Activated effector memory CD4-positive, alpha-beta T cell treated with Interleukin-2 at 50 U/mL for 16 hours (primary cell): ENCODE measurements at regions not wholly inside any gene's neighbourhood (a gene's known extent, or its start where the extent isn't known, plus 50 kb on each side); places are given as distances from the start of the nearest gene placed in this dataset.
"Not testable (repeated sequence)": the region's sequence is repeated elsewhere in the genome, so short reads cannot be mapped to it uniquely, and the experiment has no call there.

Experiments used
- DNase-seq: peaks from one replicate; pipeline ENCODE4 v3.0.0-alpha.2; 2020

GRCh38 chr14:88985654-88986053, 161.2 kb downstream of the TTC8 start:
- DNase-seq, result no peak

GRCh38 chr14:88986146-88986841, 161.8 kb downstream of the TTC8 start:
- no peak for DNase-seq

- not testable (repeated sequence) for DNase-seq
Measured at GRCh38 chr14:88986908-88987307, 162.5 kb downstream of the TTC8 start.

GRCh38 chr14:88987516-88987915, 163.1 kb downstream of the TTC8 start:
- DNase-seq, result no peak

- no peak for DNase-seq
Measured at GRCh38 chr14:88989911-88990310, 165.5 kb downstream of the TTC8 start.

GRCh38 chr14:88990856-88991255, 166.4 kb downstream of the TTC8 start:
- no peak for DNase-seq

GRCh38 chr14:88992011-88992410, 167.6 kb downstream of the TTC8 start:
- DNase-seq, result no peak

- DNase-seq, result no peak
Measured at GRCh38 chr14:88993946-88994345, 169.5 kb downstream of the TTC8 start.

- DNase-seq, result no peak
Measured at GRCh38 chr14:88995437-88996198, 171.2 kb downstream of the TTC8 start.

- DNase-seq, result no peak
Measured at GRCh38 chr14:88998027-88998426, 173.6 kb downstream of the TTC8 start.

GRCh38 chr14:88999137-88999536, 174.7 kb downstream of the TTC8 start:
- no peak for DNase-seq

GRCh38 chr14:89000007-89000942, 175.8 kb downstream of the TTC8 start:
- no peak for DNase-seq

- DNase-seq, result no peak
Measured at GRCh38 chr14:89004166-89004565, 179.7 kb downstream of the TTC8 start.

GRCh38 chr14:89007906-89008305, 183.5 kb downstream of the TTC8 start:
- DNase-seq, result no peak

- no peak for DNase-seq
Measured at GRCh38 chr14:89011355-89012281, 187.2 kb downstream of the TTC8 start.

- DNase-seq, result no peak
Measured at GRCh38 chr14:89012282-89013097, 188.0 kb downstream of the TTC8 start.

GRCh38 chr14:89013098-89013504, 188.7 kb downstream of the TTC8 start:
- DNase-seq, result no peak

- DNase-seq, result no peak
Measured at GRCh38 chr14:89013698-89014568, 189.5 kb downstream of the TTC8 start.

GRCh38 chr14:89014569-89014850, 190.1 kb downstream of the TTC8 start:
- DNase-seq, result no peak

- DNase-seq, result no peak
Measured at GRCh38 chr14:89015016-89015415, 190.6 kb downstream of the TTC8 start.

- no peak for DNase-seq
Measured at GRCh38 chr14:89017417-89017816, 193.0 kb downstream of the TTC8 start.
